Nephron (organoid): ENCODE measurements at regions not wholly inside any gene's neighbourhood (a gene's known extent, or its start where the extent isn't known, plus 50 kb on each side); places are given as distances from the start of the nearest gene placed in this dataset.

Experiments
- H3K27ac Mint-ChIP-seq, 3 experiments: 2 replicates each; pipeline ENCODE4 v1.8.0; 2020; ENCODE audit warnings: mixed read lengths in 3 of 3, mild to moderate bottlenecking in 2 of 3, moderate library complexity in 1 of 3
- H3K27me3 Mint-ChIP-seq: 2 replicates; pipeline ENCODE4 v1.8.0; 2021; ENCODE audit warnings: low read depth, mild to moderate bottlenecking, moderate library complexity, mixed read lengths
- H3K36me3 Mint-ChIP-seq: 2 replicates; pipeline ENCODE4 v1.8.0; 2020; ENCODE audit warnings: low read depth, mixed read lengths
- H3K4me1 Mint-ChIP-seq: 2 replicates; pipeline ENCODE4 v1.8.0; 2020; ENCODE audit warnings: mixed read lengths
- H3K4me3 Mint-ChIP-seq, 3 experiments: 2 replicates each; pipeline ENCODE4 v1.8.0; 2020; ENCODE audit warnings: mild to moderate bottlenecking in 3 of 3, mixed read lengths in 3 of 3, moderate library complexity in 2 of 3
- H3K9me3 Mint-ChIP-seq: 2 replicates; pipeline ENCODE4 v1.8.0; 2020; ENCODE audit warnings: mixed read lengths
- TF ChIP-seq, protein P1 (sequence below), 3 experiments: fragments of 200-600 bp; sonication (generic); IDR thresholded peaks; one replicate each; pipeline ENCODE4 v1.5.0; 2021; ENCODE audit warnings: antibody characterized with exemption in 3 of 3; ENCODE audit not compliant: unreplicated experiment in 3 of 3

GRCh38 chr2:57509189-57509588 lies 537.4 kb upstream of the VRK2 start:
- no peaks in the 10 kb centered on the region for H3K36me3 Mint-ChIP-seq
- H3K27ac Mint-ChIP-seq: no peak overlapping the region
- no peaks in the 10 kb centered on the region for H3K27me3 Mint-ChIP-seq
- H3K4me1 Mint-ChIP-seq: no peaks in the 10 kb centered on the region
- TF ChIP-seq, protein P1, sequence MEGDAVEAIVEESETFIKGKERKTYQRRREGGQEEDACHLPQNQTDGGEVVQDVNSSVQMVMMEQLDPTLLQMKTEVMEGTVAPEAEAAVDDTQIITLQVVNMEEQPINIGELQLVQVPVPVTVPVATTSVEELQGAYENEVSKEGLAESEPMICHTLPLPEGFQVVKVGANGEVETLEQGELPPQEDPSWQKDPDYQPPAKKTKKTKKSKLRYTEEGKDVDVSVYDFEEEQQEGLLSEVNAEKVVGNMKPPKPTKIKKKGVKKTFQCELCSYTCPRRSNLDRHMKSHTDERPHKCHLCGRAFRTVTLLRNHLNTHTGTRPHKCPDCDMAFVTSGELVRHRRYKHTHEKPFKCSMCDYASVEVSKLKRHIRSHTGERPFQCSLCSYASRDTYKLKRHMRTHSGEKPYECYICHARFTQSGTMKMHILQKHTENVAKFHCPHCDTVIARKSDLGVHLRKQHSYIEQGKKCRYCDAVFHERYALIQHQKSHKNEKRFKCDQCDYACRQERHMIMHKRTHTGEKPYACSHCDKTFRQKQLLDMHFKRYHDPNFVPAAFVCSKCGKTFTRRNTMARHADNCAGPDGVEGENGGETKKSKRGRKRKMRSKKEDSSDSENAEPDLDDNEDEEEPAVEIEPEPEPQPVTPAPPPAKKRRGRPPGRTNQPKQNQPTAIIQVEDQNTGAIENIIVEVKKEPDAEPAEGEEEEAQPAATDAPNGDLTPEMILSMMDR (IDR thresholded peaks at IDR 0.05; ENCODE audit: unreplicated experiment in 3 of 3): no peak
- H3K9me3 Mint-ChIP-seq: no peaks in the 10 kb centered on the region
- H3K4me3 Mint-ChIP-seq: no peak overlapping the region

GRCh38 chr2:57510704-57511103 lies 535.9 kb upstream of the VRK2 start:
- TF ChIP-seq, protein P1 (IDR thresholded peaks at IDR 0.05; ENCODE audit: unreplicated experiment in 3 of 3): no peak

GRCh38 chr2:57515366-57515765 lies 531.2 kb upstream of the VRK2 start:
- no peaks in the 10 kb centered on the region for H3K4me1 Mint-ChIP-seq
- H3K27me3 Mint-ChIP-seq: peaks cover 3% of the 10 kb centered on the region
- TF ChIP-seq, protein P1 (IDR thresholded peaks at IDR 0.05; ENCODE audit: unreplicated experiment in 3 of 3): no peak
- no peaks in the 10 kb centered on the region for H3K36me3 Mint-ChIP-seq
- H3K27ac Mint-ChIP-seq: no peak overlapping the region
- H3K4me3 Mint-ChIP-seq: no peak overlapping the region
- no peaks in the 10 kb centered on the region for H3K9me3 Mint-ChIP-seq

More at GRCh38 chr2:57510704-57511103, 535.9 kb upstream of the VRK2 start:
- Mint-ChIP-seq H3K9me3 (no peaks in the 10 kb centered on the region), H3K36me3 (no peaks in the 10 kb centered on the region), H3K4me1 (no peaks in the 10 kb centered on the region), H3K27ac (no peak overlapping the region), H3K27me3 (no peaks in the 10 kb centered on the region), H3K4me3 (no peak overlapping the region)

DNA sequence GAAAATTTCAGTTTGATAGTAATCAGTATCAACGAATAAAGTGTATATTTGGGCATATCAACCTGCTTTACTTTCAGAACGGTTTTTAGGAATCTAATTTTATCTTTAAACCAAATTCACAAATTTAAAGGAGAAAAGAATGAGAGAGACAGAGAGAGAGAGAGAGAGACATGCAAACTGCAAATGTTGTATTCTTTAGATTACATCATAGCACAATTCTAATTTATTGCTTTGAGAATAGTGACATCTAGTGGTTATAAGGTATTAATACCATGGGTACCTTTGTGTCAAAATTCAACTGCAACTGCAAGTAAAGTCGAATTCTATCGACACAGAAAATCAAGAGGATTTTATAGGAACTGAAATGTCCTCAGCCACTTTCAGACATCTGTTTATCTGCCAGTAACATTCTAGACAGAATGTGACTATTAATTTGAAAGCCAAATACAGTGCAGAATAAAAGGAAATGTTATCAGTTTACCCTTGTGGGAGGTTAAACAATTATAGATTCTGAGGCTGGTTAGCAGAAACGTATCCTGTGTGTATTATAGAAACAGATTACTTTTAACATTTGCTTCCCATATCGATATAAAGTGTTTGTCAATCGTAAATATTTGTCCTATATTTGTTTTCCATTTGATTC lies 529.8 kb upstream of the VRK2 start:
- H3K36me3 Mint-ChIP-seq: no peaks in the 10 kb centered on the region
- no peaks in the 10 kb centered on the region for H3K4me1 Mint-ChIP-seq
- no peak overlapping the region for H3K4me3 Mint-ChIP-seq
- no peaks in the 10 kb centered on the region for H3K9me3 Mint-ChIP-seq
- TF ChIP-seq, protein P1 (IDR thresholded peaks at IDR 0.05; ENCODE audit: unreplicated experiment in 3 of 3): peak; percentile 52 to 65 (median 53)
- no peak overlapping the region for H3K27ac Mint-ChIP-seq
- peaks cover 3% of the 10 kb centered on the region for H3K27me3 Mint-ChIP-seq

GRCh38 chr2:57523304-57523703 lies 523.3 kb upstream of the VRK2 start:
- no peak overlapping the region for H3K27ac Mint-ChIP-seq
- H3K36me3 Mint-ChIP-seq: no peaks in the 10 kb centered on the region
- peaks cover 3% of the 10 kb centered on the region for H3K27me3 Mint-ChIP-seq
- TF ChIP-seq, protein P1 (IDR thresholded peaks at IDR 0.05; ENCODE audit: unreplicated experiment in 3 of 3): no peak
- H3K4me1 Mint-ChIP-seq: no peaks in the 10 kb centered on the region
- H3K4me3 Mint-ChIP-seq: no peak overlapping the region
- peaks cover 8% of the 10 kb centered on the region for H3K9me3 Mint-ChIP-seq

- Mint-ChIP-seq H3K9me3 (peaks cover 8% of the 10 kb centered on the region), H3K36me3 (no peaks in the 10 kb centered on the region), H3K4me1 (no peaks in the 10 kb centered on the region), H3K27ac (no peak overlapping the region), H3K4me3 (no peak overlapping the region), H3K27me3 (no peaks in the 10 kb centered on the region)
- TF ChIP-seq, protein P1 (IDR thresholded peaks at IDR 0.05; ENCODE audit: unreplicated experiment in 3 of 3): no peak
Observed at GRCh38 chr2:57527685-57528084, 518.9 kb upstream of the VRK2 start.
